ENCODE measurements at regions not wholly inside any gene's neighbourhood (a gene's known extent, or its start where the extent isn't known, plus 50 kb on each side); places are given as distances from the start of the nearest gene placed in this dataset.

DNA sequence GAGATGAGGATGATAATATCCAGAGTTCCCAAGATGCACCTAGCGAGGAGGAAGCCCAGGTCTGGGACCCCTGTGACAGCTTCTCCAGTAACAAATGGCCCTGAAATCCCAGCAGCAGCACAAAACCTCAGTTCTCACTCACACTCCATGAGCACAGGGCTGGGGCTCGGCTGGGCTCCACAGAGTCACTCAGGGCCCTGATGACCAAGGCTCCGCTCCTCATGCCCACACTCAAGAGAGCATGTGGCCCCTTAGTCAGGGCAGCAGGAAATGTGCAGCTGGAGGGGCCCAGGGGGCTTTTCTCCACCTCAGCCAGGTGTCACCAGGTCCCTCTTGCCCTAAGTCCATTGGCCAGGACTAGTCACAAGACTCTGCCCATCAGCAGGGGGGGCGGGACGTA is 242.7 kb upstream of the SFSWAP start:
- TF ChIP-seq, protein P1, sequence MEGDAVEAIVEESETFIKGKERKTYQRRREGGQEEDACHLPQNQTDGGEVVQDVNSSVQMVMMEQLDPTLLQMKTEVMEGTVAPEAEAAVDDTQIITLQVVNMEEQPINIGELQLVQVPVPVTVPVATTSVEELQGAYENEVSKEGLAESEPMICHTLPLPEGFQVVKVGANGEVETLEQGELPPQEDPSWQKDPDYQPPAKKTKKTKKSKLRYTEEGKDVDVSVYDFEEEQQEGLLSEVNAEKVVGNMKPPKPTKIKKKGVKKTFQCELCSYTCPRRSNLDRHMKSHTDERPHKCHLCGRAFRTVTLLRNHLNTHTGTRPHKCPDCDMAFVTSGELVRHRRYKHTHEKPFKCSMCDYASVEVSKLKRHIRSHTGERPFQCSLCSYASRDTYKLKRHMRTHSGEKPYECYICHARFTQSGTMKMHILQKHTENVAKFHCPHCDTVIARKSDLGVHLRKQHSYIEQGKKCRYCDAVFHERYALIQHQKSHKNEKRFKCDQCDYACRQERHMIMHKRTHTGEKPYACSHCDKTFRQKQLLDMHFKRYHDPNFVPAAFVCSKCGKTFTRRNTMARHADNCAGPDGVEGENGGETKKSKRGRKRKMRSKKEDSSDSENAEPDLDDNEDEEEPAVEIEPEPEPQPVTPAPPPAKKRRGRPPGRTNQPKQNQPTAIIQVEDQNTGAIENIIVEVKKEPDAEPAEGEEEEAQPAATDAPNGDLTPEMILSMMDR (IDR thresholded peaks at IDR 0.05) = no peak
- TF ChIP-seq POLR2A (IDR thresholded peaks at IDR 0.05) = no peak

All from esophagus squamous epithelium (tissue), 4 donors.